Thyroid gland (tissue), 4 donors: ENCODE measurements at regions not wholly inside any gene's neighbourhood (a gene's known extent, or its start where the extent isn't known, plus 50 kb on each side); places are given as distances from the start of the nearest gene placed in this dataset.

Experiments used
- DNase-seq, 2 donors: peaks; one replicate each; pipeline ENCODE4 v3.0.0-alpha.2; 2019
- H3K27ac ChIP-seq, 3 donors: fragments of 200-600 bp; sonication (generic); 1 replicate in 2 of 3; 2 replicates in 1 of 3; pipeline ENCODE4 v1.5.1; 2016 to 2019; ENCODE audit warnings: mild to moderate bottlenecking in 1 of 3, moderate library complexity in 1 of 3
- H3K27me3 ChIP-seq: fragments of 200-600 bp; sonication (generic); one replicate; pipeline ENCODE4 v1.5.1; 2019
- H3K36me3 ChIP-seq, 2 donors: fragments of 200-600 bp; sonication (generic); one replicate each; pipeline ENCODE4 v1.5.1; 2016 to 2019
- H3K4me1 ChIP-seq, 2 donors: fragments of 200-600 bp; sonication (generic); one replicate each; pipeline ENCODE4 v1.5.1; 2017 to 2019
- H3K4me3 ChIP-seq, 3 donors: fragments of 200-600 bp; sonication (generic); replicated peaks in 1 of 3; 1 replicate in 2 of 3; 2 replicates in 1 of 3; pipeline ENCODE4 v1.5.1; 2016; ENCODE audit warnings: mild to moderate bottlenecking in 1 of 3
- H3K9me3 ChIP-seq: fragments of 200-600 bp; sonication (generic); one replicate; pipeline ENCODE4 v1.5.1; 2017
- POLR2A ChIP-seq, 2 donors: fragments of 450-650 bp; IDR thresholded peaks; one replicate each; pipeline ENCODE4 v1.6.1; 2017; ENCODE audit warnings: antibody characterized with exemption in 2 of 2, mild to moderate bottlenecking in 2 of 2, moderate library complexity in 1 of 2
- WGBS, 2 donors: methylation state at CpG; one replicate each; pipeline ENCODE4 v1.1.5; 2017; 5-methylcytosine and 5-hydroxymethylcytosine counted together
- intact Hi-C: fragments of 100-400 bp; cut with DNase I; formaldehyde crosslinking; loops from one replicate; pipeline ENCODE4 v1.15.1; 2023
- TF ChIP-seq, protein P1 (sequence below), 6 experiments: fragments of 200-600 bp in 3 of 6; fragments of 450-650 bp in 3 of 6; sonication (generic) in 3 of 6; IDR thresholded peaks; one replicate each; pipeline ENCODE4 v1.5.1; 2016 to 2019; ENCODE audit warnings: antibody characterized with exemption in 6 of 6, mild to moderate bottlenecking in 2 of 6, inconsistent platforms in 1 of 6, moderate library complexity in 1 of 6

DNA sequence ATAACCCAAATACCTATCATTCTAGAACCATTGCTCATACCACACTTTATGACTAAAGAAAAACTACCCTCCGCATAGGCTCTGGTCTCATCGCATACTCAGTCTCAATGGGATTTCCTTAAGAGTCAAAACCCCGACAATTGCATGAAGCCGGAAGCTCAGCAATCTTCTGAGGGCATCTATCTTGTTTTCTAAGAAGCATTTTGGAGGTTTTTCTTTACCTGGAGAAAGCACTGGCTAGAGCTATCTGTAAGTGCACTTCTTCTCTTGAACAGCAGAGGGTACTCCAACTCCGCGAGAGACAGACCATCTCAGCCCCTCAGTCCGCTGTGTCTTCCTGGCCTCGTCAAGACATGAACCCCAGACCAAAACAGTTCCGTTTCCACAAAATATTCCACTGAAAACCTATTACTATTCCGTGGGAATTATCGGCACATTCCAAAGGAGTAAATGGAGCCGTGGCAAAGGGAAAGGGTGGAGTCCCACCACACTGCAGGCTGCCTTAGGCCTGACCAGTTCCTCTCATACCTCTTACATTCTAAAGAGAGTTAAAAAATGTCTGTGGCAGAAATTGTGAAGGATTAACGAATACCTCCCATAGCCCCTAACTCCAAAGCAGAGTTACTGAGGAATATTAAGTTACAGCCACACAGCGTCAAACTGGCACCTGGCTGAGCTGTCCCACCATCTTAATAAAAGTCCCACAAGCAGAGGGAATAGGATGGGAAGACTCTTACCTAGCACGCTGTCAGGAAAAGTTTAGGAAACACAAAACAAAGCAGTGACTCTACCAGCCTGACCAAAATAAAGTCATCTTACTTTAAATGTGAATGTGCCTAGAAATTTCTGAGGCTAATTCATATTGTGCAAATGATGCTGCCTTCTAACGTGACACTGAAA, 325.6 kb upstream of the VRK2 start:
- no peak for TF ChIP-seq POLR2A (IDR thresholded peaks at IDR 0.05)
- TF ChIP-seq, protein P1, sequence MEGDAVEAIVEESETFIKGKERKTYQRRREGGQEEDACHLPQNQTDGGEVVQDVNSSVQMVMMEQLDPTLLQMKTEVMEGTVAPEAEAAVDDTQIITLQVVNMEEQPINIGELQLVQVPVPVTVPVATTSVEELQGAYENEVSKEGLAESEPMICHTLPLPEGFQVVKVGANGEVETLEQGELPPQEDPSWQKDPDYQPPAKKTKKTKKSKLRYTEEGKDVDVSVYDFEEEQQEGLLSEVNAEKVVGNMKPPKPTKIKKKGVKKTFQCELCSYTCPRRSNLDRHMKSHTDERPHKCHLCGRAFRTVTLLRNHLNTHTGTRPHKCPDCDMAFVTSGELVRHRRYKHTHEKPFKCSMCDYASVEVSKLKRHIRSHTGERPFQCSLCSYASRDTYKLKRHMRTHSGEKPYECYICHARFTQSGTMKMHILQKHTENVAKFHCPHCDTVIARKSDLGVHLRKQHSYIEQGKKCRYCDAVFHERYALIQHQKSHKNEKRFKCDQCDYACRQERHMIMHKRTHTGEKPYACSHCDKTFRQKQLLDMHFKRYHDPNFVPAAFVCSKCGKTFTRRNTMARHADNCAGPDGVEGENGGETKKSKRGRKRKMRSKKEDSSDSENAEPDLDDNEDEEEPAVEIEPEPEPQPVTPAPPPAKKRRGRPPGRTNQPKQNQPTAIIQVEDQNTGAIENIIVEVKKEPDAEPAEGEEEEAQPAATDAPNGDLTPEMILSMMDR (IDR thresholded peaks at IDR 0.05) = peak; percentile 12 to 74 (median 44)
- H3K4me1 ChIP-seq = no peaks in the 10 kb centered on the region
- H3K36me3 ChIP-seq = no peaks in the 10 kb centered on the region
- intact Hi-C loops = no loop called here
- no peak overlapping the region for H3K4me3 ChIP-seq
- H3K27ac ChIP-seq = no peak overlapping the region
- DNase-seq = peak; percentile 20 to 30
- H3K27me3 ChIP-seq = no peaks in the 10 kb centered on the region
- H3K9me3 ChIP-seq = no peaks in the 10 kb centered on the region
- 20 to 22% methylated on average over 16 of the region's 16 CpGs for WGBS, 2 donors

DNA sequence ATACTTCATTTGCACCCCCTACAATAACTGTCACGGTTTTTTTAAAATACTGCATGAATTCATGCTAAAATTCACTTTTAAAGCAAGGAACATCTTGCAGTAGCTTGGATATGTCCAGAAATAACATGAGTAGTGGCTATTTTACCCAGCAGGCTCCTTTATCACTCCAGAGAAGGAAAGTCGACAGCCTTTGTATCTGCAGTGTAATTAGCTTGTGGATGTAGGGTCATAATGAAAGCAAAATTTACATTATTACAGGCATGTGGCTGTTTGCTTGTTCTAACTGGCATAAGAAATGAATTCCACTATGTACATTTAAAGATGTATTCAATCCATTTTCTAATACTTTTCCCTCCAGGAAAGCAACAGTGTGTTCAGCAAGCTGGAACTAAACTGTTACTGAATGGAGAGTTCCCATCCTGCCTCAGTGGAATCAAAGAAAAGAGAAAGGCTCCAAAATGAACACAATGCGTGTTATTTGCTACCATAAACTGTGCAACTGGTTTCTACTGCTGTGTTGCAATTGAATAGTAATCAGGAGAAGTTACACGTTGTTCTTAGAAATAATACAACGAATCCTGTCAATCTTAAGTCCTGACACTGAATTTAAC, 321.2 kb upstream of the VRK2 start:
- DNase-seq = no peak
- TF ChIP-seq POLR2A (IDR thresholded peaks at IDR 0.05) = no peak
- no peaks in the 10 kb centered on the region for H3K4me1 ChIP-seq
- H3K4me3 ChIP-seq = no peak overlapping the region
- no peaks in the 10 kb centered on the region for H3K9me3 ChIP-seq
- no peak overlapping the region for H3K27ac ChIP-seq
- WGBS, 2 donors = 83 to 88% methylated on average over 5 of the region's 5 CpGs
- no peaks in the 10 kb centered on the region for H3K36me3 ChIP-seq
- no peaks in the 10 kb centered on the region for H3K27me3 ChIP-seq
- intact Hi-C loops = no loop called here

DNA sequence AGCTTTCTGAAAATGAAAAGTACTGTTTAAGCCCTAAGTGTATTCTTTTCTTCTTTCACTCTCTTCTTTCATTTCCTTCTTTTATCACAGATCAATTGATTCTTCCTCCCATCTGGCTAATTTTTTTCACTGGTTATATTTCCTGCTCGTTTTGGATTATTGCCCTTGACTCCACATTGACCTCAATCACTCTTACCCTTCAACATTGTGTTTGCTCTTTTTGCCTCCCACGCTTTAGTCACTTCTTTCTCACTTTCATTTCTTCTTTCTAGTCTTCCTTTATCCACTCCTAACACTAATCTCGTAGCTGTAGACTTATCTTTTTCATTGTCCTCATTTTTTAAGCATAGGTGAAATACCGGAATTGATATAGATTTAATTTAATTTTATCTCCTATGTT, 320.3 kb upstream of the VRK2 start:
- H3K27ac ChIP-seq = no peak overlapping the region
- H3K9me3 ChIP-seq = no peaks in the 10 kb centered on the region
- TF ChIP-seq POLR2A (IDR thresholded peaks at IDR 0.05) = no peak
- TF ChIP-seq, protein P1 (IDR thresholded peaks at IDR 0.05) = no peak
- intact Hi-C loops = no loop called here
- 70 to 72% methylated on average over 4 of the region's 4 CpGs for WGBS, 2 donors
- no peaks in the 10 kb centered on the region for H3K4me1 ChIP-seq
- H3K36me3 ChIP-seq = no peaks in the 10 kb centered on the region
- H3K27me3 ChIP-seq = no peaks in the 10 kb centered on the region
- no peak overlapping the region for H3K4me3 ChIP-seq
- no peak for DNase-seq

DNA sequence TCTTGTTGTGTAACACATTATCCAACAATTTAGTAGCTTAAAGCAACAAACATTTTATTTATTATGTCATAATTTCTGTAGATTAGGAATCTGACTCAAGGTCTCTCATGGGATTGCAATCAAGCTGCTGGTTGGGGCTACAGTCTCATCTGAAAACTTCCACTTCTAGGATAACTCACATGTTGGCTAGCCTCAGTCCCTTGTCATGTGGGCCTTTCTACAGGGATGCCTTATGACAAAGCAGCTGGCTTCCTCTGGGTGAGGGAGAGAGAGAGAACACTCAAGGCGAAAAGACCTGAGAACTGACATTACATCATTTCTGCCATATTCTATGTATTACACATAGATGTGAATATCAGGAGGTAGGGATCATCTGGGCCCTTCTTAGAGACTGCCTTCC, 317.9 kb upstream of the VRK2 start:
- 94 to 95% methylated on average over 1 of the region's 1 CpG for WGBS, 2 donors
- no peaks in the 10 kb centered on the region for H3K27me3 ChIP-seq
- H3K4me1 ChIP-seq = no peaks in the 10 kb centered on the region
- no peak for DNase-seq
- H3K27ac ChIP-seq = no peak overlapping the region
- H3K9me3 ChIP-seq = no peaks in the 10 kb centered on the region
- H3K36me3 ChIP-seq = no peaks in the 10 kb centered on the region
- H3K4me3 ChIP-seq = no peak overlapping the region
- TF ChIP-seq POLR2A (IDR thresholded peaks at IDR 0.05) = no peak
- TF ChIP-seq, protein P1 (IDR thresholded peaks at IDR 0.05) = no peak
- intact Hi-C loops = no loop called here

DNA sequence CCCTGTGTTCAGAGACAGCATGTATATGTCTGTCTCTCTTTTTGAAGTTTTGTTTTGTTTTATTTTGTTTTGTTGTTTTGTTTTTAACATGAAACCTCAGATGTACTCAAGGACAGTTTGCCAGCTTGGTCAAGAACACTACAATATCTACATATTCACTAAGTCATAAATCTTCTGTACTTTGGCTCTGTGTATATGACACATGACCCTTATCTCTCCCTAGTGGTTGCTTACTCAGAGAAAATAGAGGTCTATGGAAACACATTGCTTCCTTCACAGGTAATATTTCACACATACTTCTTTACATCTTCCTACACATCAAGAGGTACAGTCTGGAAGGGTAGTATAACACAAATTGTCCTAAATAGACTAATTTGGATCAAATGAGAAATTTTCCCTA, 312.6 kb upstream of the VRK2 start:
- Histone ChIP-seq H3K36me3 (no peaks in the 10 kb centered on the region), H3K27me3 (no peaks in the 10 kb centered on the region), H3K27ac (no peak overlapping the region), H3K9me3 (no peaks in the 10 kb centered on the region), H3K4me1 (no peaks in the 10 kb centered on the region), H3K4me3 (no peak overlapping the region)
- intact Hi-C loops = no loop called here
- DNase-seq = no peak
- TF ChIP-seq POLR2A (IDR thresholded peaks at IDR 0.05) = no peak
- TF ChIP-seq, protein P1 (IDR thresholded peaks at IDR 0.05) = no peak
